ENCODE measurements at regions not wholly inside any gene's neighbourhood (a gene's known extent, or its start where the extent isn't known, plus 50 kb on each side); places are given as distances from the start of the nearest gene placed in this dataset.
A peak's percentile ranks its signal among the peaks of the same experiment; 100 is the strongest.

DNA sequence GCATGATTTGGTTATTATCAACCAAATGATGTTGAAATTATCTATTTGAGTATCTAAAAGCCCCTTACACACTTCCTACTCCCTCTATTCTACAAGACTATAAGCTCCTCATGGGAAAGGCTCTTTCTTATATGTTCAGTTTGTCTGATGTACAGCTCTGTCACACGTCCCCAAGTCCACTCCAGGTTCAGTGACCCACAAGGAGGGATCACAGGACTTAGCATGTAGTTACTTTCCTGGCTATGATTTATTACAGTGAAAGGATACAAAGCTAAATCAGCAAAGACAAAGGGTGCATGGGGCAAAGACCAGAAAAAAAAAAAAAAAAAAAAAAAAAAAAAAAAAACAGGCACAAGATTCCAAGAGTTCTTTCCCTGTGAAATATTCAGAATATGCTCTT lies 125.6 kb upstream of the TMEM106B start:
- no peak for DNase-seq

DNA sequence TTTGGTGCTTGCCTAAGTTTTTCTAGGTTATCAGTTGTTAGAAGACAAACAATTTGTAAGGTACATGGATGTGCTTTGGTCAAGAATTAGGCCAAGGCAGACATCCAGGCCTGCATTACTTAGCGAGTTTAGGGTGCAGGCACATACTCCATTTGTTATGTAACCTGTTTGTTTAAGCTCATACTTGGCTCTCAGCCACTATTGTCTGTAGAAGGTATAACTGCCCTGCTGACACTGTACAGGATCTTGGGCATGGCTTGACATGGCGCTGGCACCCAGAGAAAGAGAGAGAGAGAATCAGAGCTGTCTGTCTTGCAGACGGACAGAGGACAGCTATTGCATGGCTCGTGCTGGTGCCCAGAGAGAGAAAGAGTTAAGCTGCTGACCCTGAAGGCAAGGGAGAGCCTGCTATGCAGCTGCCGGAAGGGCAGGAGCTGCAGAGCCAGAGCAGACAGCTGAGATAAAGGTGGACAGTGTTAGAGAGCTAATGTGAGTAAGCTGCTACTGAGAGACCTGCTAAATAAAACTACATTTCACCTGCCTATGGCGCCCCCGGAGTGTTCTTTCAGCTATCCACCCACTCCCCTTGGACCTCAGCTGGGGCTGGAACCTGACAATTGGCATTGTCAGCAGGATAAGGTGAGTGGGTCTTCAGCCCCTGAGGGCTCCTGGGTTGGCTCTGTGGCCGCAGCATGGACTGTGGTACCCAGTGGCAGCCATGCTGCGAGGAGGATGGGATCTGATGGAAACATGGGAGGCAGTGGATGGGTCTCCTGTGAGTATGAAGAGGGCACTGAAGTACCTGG lies 120.9 kb upstream of the TMEM106B start:
- DNase-seq, result no peak

DNA sequence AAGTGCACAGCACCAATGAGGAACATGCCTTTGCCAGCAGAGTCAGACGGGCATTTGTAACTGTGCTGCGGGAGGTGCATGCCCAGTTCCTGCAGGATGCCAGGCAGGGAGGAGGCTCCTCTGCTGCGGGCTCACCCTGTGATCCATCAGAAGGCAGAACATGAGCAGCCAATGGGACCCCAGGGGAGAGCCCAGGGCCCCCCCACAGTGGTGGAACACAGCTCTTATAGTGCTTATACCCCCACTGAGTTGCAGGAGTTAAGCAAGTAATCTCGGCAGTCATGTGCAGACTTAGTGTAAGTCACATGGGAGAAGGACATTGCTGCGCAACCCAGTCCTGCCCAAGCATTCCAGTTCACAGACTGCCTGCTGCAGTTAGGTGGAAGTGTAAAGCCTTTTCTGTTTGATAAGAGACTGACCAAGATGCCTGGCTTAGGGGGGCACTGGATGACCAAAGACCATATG lies 120.3 kb upstream of the TMEM106B start:
- DNase-seq, result no peak

DNA sequence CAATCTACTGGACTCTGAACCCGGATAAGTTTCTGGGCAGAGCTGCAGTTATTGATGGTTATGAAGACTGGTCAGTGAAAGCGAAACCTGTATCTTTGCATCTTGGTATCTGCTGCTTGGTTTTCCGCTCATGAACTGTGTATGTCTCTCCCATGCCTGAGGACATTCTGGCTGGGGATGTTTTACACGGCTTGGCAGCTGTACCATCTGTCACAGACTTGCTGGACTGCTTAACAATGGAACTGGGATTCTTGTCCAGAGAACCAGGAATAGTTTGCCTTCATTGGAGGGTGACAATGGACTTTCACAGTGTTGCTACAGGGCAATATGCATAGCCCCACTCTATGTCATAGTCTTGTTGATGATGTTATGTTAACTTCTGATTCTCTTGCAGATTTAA lies 119.9 kb upstream of the TMEM106B start:
- DNase-seq, result no peak

DNA sequence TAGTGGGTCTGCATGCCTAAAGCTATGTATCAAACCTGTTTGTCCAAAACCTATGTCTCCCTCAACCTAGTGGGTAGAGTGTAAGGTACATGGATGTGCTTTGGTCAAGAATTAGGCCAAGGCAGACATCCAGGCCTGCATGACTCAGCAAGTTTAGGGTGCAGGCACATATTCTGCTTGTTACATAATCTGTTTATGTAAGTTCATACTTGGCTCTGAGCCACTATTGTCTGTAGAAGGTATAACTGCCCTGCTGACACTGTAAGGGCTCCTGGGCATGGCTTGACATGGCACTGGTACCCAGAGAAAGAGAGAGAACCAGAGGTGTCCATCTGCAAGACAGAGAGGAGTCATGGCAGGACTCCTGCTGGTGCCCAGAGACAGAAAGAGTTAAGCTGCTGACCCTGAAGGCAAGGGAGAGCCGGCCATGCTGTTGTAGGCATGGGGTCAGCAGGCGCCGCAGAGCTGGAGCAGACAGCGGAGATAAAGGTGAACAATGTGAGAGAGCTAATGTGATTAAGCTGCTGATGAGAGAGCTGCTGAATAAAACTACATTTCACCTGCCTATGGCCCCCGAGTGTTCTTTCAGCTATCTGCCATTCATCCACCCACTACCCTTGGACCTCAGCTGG lies 118.5 kb upstream of the TMEM106B start:
- peak; percentile 6 for DNase-seq

DNA sequence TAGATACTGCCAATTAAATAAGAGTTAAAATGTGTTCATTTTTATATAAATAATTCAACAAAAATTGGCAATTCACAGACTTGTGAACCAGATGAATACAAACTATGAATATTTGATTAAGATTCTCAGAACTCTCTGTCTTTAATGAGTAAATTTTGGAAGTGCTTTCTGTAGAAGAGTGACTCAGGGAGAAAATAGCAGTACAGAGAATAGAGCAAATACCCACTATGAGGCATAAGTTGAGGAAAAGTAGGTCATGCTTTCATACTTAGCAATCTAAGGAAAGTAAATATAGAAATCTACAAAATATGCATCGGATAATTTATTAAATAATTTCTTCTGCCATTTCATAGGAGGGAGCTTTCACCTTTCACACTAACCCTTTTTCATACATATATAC lies 117.7 kb upstream of the TMEM106B start:
- no peak for DNase-seq

DNA sequence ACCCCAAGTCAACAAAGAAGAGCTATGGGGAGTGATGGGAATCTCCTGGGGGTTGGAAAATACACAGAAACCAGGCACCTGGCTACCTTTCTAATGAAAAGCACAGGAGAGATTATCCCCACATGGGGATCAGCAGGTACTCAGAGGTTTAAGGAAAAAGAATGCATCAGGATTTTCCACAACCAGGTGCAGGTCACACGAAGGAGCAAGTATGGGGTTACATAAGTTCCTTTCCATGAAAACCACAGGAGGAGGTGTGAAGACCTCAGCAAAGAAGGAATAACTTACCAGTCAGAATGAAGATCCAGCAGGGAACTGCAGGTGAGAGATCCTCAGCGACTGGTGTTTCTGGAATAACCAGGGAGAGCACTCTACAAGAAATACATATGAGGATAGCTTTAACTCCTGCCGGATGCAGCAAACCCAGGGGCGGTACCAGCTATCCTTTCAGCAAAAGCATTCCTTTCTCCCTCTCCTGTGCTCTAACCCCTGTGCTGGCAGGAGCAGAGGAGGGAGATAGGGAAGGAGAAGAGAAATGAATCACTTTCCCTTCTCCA lies 116.7 kb upstream of the TMEM106B start:
- DNase-seq, result peak; percentile 11

DNA sequence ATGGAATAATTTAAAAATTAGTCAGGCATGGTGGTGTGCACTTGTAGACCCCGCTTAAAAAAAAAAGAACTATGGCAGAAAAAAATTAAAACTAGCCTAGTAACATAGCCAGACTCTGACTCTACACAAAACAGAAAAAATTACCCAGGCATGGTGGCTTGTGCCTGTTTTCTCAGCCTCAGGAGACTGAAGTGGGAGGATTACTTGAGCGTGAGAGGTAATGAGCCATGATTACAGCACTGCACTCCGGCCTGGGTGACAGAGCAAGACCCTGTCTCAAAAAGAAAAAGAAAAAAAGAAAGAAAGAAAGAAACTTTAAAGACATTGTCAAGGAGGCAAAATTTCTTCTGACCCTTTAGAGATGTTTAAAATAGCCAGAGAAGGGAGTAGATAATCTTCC lies 109.0 kb upstream of the TMEM106B start:
- no peak for DNase-seq

DNA sequence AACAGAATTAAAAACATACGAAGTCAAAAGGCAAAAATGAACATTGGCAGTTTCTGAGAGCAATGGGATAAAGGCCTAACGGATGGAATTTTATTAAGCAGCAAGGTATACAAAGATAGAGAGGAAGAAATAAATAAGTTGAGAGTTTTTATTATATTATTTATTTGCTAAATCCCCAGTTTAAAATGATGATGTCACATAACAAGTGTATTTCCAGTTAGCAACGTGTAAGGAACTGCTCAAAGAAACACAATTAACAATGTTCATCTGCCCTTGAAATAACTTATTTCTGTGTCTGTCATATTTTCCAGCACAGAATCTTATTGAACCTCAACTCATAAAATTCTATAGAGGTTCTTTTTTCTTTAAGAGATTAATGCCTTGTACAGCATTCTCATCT lies 108.6 kb upstream of the TMEM106B start:
- DNase-seq, result no peak

DNA sequence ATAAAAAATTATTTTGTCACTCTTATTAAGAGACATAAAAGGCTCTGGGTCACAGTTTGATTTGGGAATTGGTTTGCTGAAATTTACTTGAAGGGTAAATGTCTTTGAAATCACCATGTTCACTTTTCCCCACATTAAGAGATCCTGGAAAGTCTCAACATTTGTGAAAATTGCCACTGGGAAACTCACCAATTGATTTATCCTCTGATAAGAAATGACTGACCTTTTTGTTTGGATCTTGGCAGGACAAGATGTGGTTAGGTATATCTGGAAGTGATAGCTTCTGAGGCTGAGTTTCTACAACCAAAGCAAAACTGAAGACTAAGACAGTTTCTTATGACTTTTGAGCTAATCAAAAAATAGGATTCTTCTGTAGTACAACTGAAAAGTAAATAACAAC lies 107.1 kb upstream of the TMEM106B start:
- DNase-seq, result no peak

DNA sequence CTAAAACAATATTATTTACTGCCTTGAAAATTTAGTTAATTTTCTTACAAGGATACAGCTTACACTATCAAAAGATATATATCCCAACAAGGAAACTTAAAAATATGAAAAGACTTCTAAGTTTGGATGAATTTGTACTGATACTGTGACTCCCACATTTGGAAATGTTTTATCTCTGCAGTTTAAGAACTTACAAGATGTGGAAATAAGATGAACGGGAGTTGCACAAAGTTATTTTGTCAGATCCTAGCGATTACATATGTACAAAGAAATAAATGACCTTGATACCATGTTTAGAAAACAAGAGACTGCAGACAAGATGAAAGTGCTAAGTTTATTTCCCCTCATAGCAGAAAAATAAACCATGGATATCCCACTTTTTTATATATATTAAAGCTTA lies 103.7 kb upstream of the TMEM106B start:
- DNase-seq, result no peak

DNA sequence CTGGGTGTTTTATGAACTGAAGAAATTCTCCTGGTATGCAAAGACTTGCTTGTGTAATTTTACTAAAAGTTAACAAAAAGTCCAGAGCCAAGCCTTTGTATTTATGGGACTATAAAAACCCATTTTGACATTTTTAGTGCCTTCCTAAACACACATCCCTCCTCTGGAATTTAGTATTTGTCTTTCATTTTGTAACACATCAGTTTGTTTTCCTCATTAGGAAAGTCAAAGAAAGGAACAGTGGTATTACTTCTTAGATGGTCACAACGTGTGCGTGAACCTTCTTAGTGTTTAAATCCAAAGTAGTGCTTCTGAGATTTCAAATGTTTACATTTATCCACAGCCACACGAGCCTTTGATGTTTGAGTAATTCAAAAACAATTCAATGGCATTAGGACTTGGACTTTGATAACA lies 103.2 kb upstream of the TMEM106B start:
- no peak for DNase-seq

DNA sequence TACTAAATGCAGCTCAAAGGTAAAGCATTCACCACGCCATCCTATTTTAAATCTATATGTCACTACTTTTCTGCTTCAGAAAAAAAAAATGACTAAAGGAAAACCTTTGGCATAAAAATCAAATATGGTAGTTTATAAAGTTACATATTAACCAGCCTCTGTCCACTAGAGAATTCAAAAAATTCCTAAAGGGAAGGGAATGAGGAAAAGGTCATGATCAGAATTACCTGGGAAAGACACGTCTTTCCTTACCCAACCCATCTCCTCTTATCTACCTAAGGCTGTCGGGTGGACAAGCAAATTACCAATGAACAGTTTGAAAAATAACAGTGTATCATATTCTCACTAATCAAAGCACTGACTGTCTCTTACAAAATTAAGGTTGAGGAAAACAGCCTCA lies 100.7 kb upstream of the TMEM106B start:
- DNase-seq, result no peak

DNA sequence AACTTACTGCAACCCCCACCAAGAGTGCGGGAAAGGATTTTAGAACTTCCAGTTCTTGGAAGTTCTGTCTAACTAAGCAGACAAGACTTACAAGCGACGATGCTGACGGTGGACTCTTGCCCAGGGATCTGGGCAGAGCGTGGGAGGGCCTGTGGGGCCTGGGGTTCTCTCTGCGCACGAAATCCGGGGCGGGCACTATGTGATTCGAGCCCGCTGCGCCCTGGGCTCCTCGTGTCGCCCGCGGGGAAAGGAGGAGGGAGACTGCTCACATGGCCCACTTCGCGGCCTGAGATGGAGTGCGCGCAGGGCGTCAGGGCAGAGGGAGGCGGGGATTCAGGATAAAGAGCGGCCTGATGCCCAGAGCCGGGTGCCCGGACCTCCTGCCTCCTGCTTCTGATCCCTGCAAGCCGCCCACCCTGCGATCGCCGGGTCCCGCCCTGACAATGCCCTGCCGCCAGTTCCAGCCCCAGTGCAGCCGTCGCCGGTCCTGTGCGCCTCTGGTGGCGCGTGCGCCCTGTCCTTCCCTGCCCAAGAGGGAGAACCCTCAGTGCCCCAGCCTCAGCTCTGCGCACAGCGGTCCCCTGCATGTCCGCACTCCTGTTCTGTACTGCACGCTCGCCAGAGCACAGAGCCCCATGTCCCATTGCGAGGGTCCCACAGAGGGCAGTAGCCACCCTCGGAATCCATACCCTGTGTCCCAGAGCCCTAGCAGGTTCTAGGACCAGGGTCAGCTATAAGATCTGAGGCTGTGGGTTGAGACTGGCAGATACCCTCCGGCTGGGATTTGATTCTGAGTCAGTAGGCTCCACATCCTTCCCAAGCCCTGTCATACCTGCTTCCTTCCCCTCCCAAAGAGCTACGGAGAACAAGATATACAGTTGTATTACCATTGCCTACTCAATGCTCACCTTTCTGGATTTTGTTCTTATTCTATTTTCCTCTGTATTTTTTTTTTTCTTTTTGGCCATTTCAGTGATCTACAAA lies 99.4 kb upstream of the TMEM106B start:
- DNase-seq, result peak; percentile 19

DNA sequence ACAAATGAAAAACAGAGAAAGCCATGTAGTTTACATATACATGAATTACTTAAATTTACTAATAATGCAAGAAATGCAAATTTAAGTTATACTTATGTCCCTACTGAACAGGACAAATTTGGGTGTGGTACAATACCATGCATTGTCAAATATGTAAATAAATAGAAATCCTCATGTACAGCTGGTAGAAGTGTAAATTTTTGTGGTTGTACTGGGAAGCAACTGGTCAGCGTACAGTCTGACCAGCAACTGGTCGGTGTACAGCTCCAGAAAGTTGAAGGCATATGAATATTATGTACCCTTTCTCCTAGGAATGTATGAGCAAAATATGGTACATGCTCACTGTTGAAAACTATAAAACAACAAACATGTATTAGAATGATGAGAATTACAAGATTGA lies 93.9 kb upstream of the TMEM106B start:
- no peak for DNase-seq

DNA sequence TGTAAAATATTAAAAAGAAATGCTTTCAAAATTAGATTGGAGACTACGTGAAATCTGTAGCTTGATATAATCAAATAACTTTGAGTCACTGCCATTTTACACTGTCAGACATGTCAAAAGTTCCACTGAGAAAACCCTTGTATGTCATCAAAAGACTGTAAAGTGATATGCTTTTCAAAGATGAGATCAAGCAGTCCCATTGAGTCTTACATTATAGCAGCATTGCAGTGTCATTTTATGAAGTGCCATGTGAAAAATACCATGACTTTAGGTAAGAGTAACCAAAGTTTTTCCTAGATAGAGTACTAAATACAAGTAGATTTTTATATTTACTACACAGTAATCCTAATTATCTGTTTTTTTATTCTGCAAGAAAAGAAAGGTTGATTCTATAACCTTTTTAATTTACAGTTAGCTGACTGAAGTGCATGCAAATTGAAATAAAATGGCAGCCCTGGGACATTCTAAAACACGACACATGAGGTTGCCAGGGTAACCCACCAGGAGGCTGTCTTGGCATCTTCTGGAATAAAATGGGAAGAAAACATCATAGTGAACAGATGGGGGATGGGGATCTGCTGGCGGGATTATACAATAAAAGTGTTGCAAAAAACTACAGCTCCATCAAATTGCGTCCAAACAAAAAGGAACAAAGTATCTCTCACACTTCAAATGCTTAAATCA lies 91.3 kb upstream of the TMEM106B start:
- no peak for DNase-seq

DNA sequence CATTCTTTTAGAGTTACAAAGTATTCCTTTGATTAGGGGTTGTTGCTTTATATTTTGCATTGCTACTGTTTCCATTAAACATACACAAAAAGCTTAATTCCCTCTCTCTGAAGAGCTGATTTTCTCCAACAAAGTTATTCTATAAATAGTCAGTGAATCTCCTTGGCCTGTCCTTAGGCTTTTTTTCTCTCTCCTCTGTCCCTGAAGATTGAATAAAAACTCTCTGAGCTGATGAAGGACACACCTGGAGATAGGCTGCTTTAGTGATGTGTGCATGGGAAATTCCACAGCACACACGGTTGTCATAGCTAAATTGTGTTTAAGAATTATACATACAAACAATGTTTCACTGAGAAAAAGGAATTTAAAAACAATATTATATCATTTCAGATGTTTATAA lies 90.5 kb upstream of the TMEM106B start:
- no peak for DNase-seq

DNA sequence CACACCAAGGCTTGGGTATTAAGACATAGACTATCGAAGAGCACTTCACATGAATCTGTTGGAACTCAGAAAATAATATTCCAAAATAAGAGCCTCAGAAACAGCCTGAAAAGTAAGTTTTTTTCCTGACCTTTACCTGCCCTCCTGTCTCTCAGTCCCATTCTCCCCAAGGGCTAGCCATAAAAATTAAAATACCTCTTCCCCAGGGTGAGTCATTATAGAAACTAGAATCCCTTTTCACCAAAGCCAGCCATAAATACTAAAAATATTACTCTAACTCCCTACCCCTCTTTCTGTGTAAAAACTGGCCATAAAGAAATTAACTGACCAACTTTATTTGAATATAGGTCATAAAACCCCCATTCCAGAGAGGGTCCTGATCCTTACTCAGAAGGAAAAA lies 87.9 kb upstream of the TMEM106B start:
- DNase-seq, result no peak

DNA sequence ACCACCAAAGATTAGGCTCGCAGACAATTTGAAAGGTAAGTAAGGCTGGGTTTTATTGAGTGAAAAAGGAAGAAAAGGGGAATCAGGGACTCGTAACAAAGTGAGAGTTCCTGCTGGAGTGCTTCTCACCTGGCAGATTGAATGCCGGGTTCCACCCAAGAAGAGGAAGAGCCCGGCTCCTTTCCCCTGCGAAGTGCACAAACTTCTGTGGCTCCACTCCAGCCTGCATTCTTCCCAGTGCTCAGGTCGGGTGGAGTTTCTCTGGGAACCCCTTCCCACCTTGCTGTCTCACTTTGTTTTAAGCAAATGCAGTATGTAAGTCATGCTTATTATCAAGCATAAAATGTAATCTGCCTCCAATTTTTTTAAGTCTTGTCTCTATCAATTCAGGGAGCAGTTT lies 87.1 kb upstream of the TMEM106B start:
- no peak for DNase-seq

DNA sequence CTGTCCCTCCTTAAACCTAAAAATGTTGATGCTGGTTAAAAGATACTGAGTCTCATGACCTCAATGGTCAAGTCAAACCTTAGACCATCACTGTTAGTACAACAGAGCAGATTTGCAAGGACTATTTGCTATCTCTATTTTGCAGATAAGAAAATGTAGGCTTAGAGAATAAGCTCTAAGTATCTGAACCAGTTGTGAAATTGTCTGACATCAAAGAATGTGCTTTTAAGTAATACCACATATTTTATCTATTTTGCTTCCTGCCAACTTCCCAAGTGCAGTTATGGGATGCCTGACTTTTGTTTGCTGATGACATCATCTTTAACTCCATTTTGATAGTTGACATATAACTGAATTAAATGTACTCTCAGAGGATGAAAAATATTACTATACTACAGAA lies 83.6 kb upstream of the TMEM106B start:
- no peak for DNase-seq

DNA sequence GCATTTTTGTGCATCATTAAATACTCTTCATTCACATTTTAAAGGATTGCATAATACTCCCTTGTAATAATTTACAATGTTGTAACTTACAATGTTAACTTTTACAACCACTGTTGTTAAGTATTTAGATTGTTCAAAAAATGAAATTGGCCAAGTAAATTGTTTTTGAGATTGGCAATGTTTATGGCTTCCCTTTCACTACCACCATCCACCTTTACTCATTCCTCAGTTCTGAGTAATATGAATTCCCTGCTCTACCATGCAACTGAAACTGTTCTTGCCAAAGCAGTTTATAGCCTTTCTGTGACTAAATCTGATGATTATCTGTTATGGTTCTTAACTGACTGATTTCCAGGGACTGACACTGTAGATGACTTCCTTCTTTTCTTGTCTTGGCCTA lies 80.5 kb upstream of the TMEM106B start:
- no peak for DNase-seq

DNA sequence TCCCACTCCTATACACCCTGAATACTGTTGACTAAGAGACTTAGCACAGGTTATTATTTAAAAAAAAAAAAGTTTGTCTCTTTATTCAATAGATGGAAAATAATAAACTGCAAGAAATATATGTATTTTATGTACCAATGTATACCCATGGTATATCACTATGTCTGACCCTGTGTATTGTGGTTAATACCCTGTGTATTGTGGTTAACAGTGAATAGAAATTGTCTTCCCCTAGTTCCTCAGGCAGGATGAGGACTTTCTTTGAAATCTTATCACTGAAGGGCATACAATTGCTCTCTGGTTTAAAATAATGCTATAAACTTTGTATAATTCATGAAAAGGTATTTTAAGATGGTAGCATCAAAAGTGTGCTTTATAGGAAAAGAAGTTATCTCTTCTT lies 80.0 kb upstream of the TMEM106B start:
- DNase-seq, result no peak

DNA sequence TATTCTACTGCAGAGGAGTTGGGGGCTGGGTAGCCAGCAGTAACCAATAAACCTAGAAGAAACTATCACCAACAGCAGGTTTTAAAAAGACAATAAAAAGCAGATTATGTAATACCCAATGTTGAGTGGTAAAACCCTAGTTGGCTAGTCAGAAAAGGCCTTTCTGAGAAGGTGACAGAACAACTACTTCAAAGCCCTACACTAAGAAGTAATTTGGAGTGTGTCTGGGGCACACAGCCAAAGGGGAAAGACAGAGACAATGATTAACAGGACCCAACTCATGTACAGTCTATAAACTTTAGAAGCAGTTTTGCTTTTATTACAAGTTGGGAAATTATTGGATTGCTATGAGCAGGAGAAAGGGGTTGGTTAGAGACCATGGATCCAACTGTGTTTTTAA lies 77.2 kb upstream of the TMEM106B start:
- no peak for DNase-seq

Data from fibroblast of upper back skin (primary cell).